SJSA1 (cell line): ENCODE measurements at regions not wholly inside any gene's neighbourhood (a gene's known extent, or its start where the extent isn't known, plus 50 kb on each side); places are given as distances from the start of the nearest gene placed in this dataset.
A peak's percentile ranks its signal among the peaks of the same experiment; 100 is the strongest.
"Not testable (repeated sequence)": the region's sequence is repeated elsewhere in the genome, so short reads cannot be mapped to it uniquely, and the experiment has no call there.

Experiments used
- DNase-seq, 2 experiments: peaks; one replicate each; pipeline ENCODE4 v3.0.0-alpha.2; 2015 to 2020; ENCODE audit warnings: low spot score in 2 of 2, low read depth in 1 of 2
- H3K27ac ChIP-seq: fragments of 250-450 bp; sonication (Bioruptor Pico); 2 replicates; pipeline ENCODE4 v1.5.1; 2020; ENCODE audit warnings: mild to moderate bottlenecking, moderate library complexity
- H3K27me3 ChIP-seq: fragments of 250-450 bp; sonication (Bioruptor Pico); replicated peaks from 2 replicates; pipeline ENCODE4 v1.5.1; 2020; ENCODE audit warnings: mild to moderate bottlenecking, moderate library complexity
- H3K36me3 ChIP-seq: fragments of 250-450 bp; sonication (Bioruptor Pico); 2 replicates; pipeline ENCODE4 v1.5.1; 2020; ENCODE audit warnings: mild to moderate bottlenecking
- H3K4me1 ChIP-seq: fragments of 250-450 bp; sonication (Bioruptor Pico); replicated peaks from 2 replicates; pipeline ENCODE4 v1.6.1; 2021; ENCODE audit warnings: mild to moderate bottlenecking
- H3K4me3 ChIP-seq: fragments of 250-450 bp; sonication (Bioruptor Pico); 2 replicates; pipeline ENCODE4 v1.5.1; 2020; ENCODE audit warnings: mild to moderate bottlenecking
- H3K9me3 ChIP-seq: fragments of 250-450 bp; sonication (Bioruptor Pico); replicated peaks from 2 replicates; pipeline ENCODE4 v1.5.1; 2020; ENCODE audit warnings: mild to moderate bottlenecking

DNA sequence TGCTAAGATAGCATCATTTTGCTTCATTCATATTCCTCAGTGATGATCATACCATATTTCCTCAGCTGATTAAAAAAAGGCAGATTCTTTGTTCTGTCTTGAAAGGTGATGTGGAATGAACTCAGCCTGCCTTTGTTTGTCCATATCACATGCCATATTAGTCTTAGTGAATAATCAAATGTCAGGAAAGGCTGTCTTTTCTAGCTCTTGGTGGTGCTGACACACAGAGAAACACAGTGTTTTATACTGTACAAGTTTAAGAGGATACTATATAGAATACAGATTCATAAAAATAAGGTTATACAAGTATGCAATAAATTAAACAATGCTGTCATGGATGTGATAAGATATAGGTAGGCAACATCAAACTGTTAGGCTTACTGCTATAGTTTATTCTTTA, 97.1 kb upstream of the FAM98A start:
- Histone ChIP-seq H3K9me3 (0 out of 2 replicates have a peak, but pooled peaks cover 3% of the 10 kb centered on the region), H3K36me3 (no peaks in the 10 kb centered on the region), H3K4me3 (no peak overlapping the region), H3K27ac (no peak overlapping the region), H3K27me3 (no peaks in the 10 kb centered on the region), H3K4me1 (no peaks in the 10 kb centered on the region)
- no peak for DNase-seq

DNA sequence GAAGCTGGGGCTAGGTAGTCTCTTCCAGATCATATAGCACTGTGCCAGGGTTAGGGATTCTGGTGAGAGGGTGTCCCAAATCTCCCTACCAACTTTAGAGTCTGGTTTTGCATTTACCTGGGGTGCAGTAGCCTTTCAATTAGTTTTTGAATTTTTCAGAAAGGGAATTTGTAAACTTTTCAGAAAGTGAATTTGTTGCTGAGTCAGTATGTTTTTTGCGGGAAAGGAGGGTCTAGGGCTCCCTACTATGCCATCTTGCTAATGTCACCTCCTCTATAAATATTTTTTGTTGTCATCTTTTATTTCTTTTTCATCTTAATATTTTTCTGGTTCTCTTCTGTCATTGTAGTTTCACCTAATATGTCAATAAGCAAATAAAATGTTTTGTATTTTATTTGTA, 95.8 kb upstream of the FAM98A start:
- Histone ChIP-seq H3K27ac (no peak overlapping the region), H3K4me3 (no peak overlapping the region), H3K36me3 (no peaks in the 10 kb centered on the region), H3K4me1 (no peaks in the 10 kb centered on the region), H3K9me3 (0 out of 2 replicates have a peak, but pooled peaks cover 3% of the 10 kb centered on the region), H3K27me3 (no peaks in the 10 kb centered on the region)
- DNase-seq: no peak

GRCh38 chr2:33690686-33691085, 91.6 kb upstream of the FAM98A start:
- not testable (repeated sequence) for DNase-seq, H3K36me3 ChIP-seq, H3K27ac ChIP-seq, H3K4me1 ChIP-seq, H3K9me3 ChIP-seq, H3K4me3 ChIP-seq, H3K27me3 ChIP-seq

- Histone ChIP-seq H3K9me3 (no peaks in the 10 kb centered on the region), H3K36me3 (no peaks in the 10 kb centered on the region), H3K4me3 (no peak overlapping the region), H3K27me3 (no peaks in the 10 kb centered on the region), H3K27ac (no peak overlapping the region), H3K4me1 (no peaks in the 10 kb centered on the region)
- no peak for DNase-seq
Observed at GRCh38 chr2:33681364-33681757, 82.3 kb upstream of the FAM98A start.

GRCh38 chr2:33680644-33681363, 81.7 kb upstream of the FAM98A start:
- no peak for DNase-seq
- Histone ChIP-seq H3K4me3 (no peak overlapping the region), H3K36me3 (no peaks in the 10 kb centered on the region), H3K27me3 (no peaks in the 10 kb centered on the region), H3K27ac (no peak overlapping the region), H3K9me3 (no peaks in the 10 kb centered on the region), H3K4me1 (no peaks in the 10 kb centered on the region)

GRCh38 chr2:33678436-33678835, 79.3 kb upstream of the FAM98A start:
- DNase-seq: no peak
- H3K4me3 ChIP-seq: no peak overlapping the region
- H3K27me3 ChIP-seq: no peaks in the 10 kb centered on the region
- H3K27ac ChIP-seq: no peak overlapping the region
- no peaks in the 10 kb centered on the region for H3K36me3 ChIP-seq
- H3K4me1 ChIP-seq: no peaks in the 10 kb centered on the region
- H3K9me3 ChIP-seq: no peaks in the 10 kb centered on the region

- DNase-seq: peak in 1 of 2 experiments; percentile 4
- Histone ChIP-seq H3K4me1 (no peaks in the 10 kb centered on the region), H3K27me3 (no peaks in the 10 kb centered on the region), H3K36me3 (no peaks in the 10 kb centered on the region), H3K27ac (no peak overlapping the region), H3K9me3 (no peaks in the 10 kb centered on the region), H3K4me3 (no peak overlapping the region)
Observed at GRCh38 chr2:33673937-33674336, 74.8 kb upstream of the FAM98A start.

DNA sequence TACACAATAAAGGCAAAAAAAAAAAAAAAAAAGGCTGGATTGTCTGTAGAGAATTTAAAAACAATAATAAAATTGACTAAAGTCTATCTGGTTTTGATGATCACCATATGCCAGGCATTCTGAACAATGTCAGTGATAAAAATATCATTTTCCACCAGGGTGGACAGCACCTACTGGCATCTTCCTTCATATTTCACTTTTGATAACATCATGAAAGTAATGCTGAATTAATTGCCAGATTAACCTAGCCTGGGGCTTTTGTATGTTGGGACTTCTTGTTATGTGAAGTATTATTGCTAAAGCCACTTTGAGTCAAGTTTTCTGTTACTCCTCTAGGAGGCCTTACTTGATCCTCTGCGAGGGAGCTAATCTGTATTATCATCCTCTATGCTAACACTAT, 73.8 kb upstream of the FAM98A start:
- H3K9me3 ChIP-seq: no peaks in the 10 kb centered on the region
- H3K27ac ChIP-seq: no peak overlapping the region
- H3K4me3 ChIP-seq: no peak overlapping the region
- H3K27me3 ChIP-seq: no peaks in the 10 kb centered on the region
- DNase-seq: no peak
- no peaks in the 10 kb centered on the region for H3K36me3 ChIP-seq
- H3K4me1 ChIP-seq: no peaks in the 10 kb centered on the region

GRCh38 chr2:33672389-33672788, 73.3 kb upstream of the FAM98A start:
- no peak for DNase-seq

GRCh38 chr2:33671198-33671597, 72.1 kb upstream of the FAM98A start:
- H3K27me3 ChIP-seq: no peaks in the 10 kb centered on the region
- no peaks in the 10 kb centered on the region for H3K4me1 ChIP-seq
- no peak overlapping the region for H3K4me3 ChIP-seq

More at GRCh38 chr2:33672389-33672788, 73.3 kb upstream of the FAM98A start:
- Histone ChIP-seq H3K9me3 (no peaks in the 10 kb centered on the region), H3K36me3 (no peaks in the 10 kb centered on the region), H3K27me3 (no peaks in the 10 kb centered on the region), H3K4me1 (no peaks in the 10 kb centered on the region), H3K27ac (no peak overlapping the region), H3K4me3 (no peak overlapping the region)

DNA sequence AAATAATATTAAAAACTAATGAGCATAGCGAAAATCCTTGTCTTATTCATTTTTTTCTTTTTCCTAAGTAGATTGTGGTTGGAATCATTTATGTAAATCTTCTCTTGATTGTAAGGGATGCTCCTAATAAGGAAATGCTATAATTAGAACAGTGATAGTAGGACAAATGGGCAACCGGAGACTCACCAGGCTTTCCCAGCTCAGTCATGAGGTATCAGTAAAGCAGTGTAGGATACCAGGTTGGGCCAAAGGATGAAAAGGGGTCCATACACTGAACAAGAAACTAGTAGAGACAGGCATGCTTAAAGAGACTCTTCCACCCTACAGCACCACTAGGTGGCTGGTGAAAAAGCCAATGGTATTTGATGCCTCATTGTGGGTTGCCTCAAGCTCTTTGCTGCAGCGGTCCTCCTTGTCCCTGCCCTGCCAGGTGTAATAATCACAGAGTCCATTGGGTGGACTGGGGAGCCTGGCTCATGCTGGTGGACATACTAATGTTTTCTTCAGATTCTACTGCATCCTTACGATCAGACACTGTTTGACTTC, 71.4 kb upstream of the FAM98A start:
- H3K4me3 ChIP-seq: no peak overlapping the region
- H3K27ac ChIP-seq: no peak overlapping the region
- no peaks in the 10 kb centered on the region for H3K36me3 ChIP-seq
- no peaks in the 10 kb centered on the region for H3K9me3 ChIP-seq
- no peaks in the 10 kb centered on the region for H3K4me1 ChIP-seq
- no peak for DNase-seq
- no peaks in the 10 kb centered on the region for H3K27me3 ChIP-seq

More at GRCh38 chr2:33671198-33671597, 72.1 kb upstream of the FAM98A start:
- H3K36me3 ChIP-seq: no peaks in the 10 kb centered on the region
- H3K9me3 ChIP-seq: no peaks in the 10 kb centered on the region
- no peak for DNase-seq
- H3K27ac ChIP-seq: no peak overlapping the region

DNA sequence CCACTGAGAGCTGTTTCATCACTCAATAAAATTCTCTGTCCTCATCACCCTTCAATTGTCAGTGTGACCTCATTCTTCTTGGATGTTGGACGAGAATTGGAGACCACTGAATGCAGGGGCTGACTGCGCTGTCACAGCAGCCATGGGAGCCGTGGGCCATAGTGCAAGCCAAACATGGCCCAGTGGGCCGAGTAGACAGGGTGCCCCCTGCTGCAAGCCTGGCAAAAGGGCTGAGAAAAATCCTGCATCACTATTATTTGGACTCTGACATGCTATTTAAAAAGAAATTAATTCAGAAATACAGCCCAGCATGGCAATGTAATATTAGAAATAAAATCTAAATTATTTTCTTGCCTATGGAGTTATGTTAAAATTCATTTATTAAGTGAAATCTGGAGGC, 67.8 kb upstream of the FAM98A start:
- H3K36me3 ChIP-seq: no peaks in the 10 kb centered on the region
- DNase-seq: no peak
- no peaks in the 10 kb centered on the region for H3K4me1 ChIP-seq
- H3K27ac ChIP-seq: no peak overlapping the region
- no peaks in the 10 kb centered on the region for H3K9me3 ChIP-seq
- no peaks in the 10 kb centered on the region for H3K27me3 ChIP-seq
- no peak overlapping the region for H3K4me3 ChIP-seq

DNA sequence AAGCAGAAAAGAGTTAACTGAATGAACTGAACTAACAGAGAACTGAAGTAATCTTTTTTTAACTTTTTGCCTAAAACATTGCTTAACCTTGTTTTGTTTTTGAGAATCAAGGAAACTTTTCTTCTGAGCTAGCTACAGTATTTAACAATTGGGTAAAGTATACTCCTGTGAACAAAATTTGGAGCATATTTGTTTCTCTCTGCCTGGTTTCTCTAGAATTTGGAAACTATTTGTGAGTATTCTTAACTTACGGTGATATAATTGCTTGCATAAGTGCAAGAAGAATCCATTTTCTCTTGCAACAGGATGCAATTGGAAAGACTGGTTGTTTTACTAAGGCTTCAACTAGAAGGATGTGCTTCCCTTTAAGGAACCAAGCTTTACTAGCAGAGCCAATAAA, 65.9 kb upstream of the FAM98A start:
- H3K27me3 ChIP-seq: no peaks in the 10 kb centered on the region
- H3K4me3 ChIP-seq: no peak overlapping the region
- no peak overlapping the region for H3K27ac ChIP-seq
- H3K4me1 ChIP-seq: no peaks in the 10 kb centered on the region
- H3K9me3 ChIP-seq: no peaks in the 10 kb centered on the region
- H3K36me3 ChIP-seq: no peaks in the 10 kb centered on the region
- DNase-seq: no peak

GRCh38 chr2:33660416-33661123, 61.5 kb upstream of the FAM98A start:
- no peaks in the 10 kb centered on the region for H3K9me3 ChIP-seq
- no peaks in the 10 kb centered on the region for H3K36me3 ChIP-seq
- H3K27me3 ChIP-seq: no peaks in the 10 kb centered on the region
- H3K4me3 ChIP-seq: no peak overlapping the region
- no peak overlapping the region for H3K27ac ChIP-seq
- DNase-seq: no peak
- no peaks in the 10 kb centered on the region for H3K4me1 ChIP-seq
